ENCODE measurements at regions not wholly inside any gene's neighbourhood (a gene's known extent, or its start where the extent isn't known, plus 50 kb on each side); places are given as distances from the start of the nearest gene placed in this dataset.

GRCh38 chr6:95819461-95819860 is 196.3 kb upstream of the FUT9 start:
- TF ChIP-seq CTCF (IDR thresholded peaks at IDR 0.05) (no peak), POLR2A (IDR thresholded peaks at IDR 0.05) (no peak), EP300 (IDR thresholded peaks at IDR 0.05) (no peak)
